ENCODE measurements at regions not wholly inside any gene's neighbourhood (a gene's known extent, or its start where the extent isn't known, plus 50 kb on each side); places are given as distances from the start of the nearest gene placed in this dataset.

DNA sequence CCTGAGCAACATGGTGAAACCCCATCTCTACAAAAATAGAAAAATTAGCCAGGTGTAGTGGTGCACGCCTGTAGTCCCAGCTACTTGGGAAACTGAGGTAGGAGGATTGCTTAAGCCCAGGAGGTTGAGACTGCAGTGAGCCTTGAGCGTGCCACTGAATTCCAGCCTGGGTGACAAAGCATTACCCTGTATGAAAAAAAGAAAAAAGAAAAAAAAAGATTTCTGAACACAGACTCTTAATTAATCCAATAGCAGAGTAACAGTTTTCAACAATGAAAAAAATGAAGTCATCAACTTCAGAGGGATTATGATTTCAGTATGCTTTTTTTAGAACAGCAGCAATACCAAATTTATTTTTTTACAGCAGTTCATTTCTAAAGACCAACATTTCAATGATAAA, 118.8 kb upstream of the TNPO1 start:
- H3K4me2 ChIP-seq (ENCODE audit: low read length) = no peak overlapping the region
- no peak overlapping the region for H3K27ac ChIP-seq (ENCODE audit: low read depth, low read length, poor library complexity, severe bottlenecking)
- no peaks in the 10 kb centered on the region for H3K79me2 ChIP-seq (ENCODE audit: insufficient read depth, low read length)
- no peaks in the 10 kb centered on the region for H3F3A ChIP-seq (ENCODE audit: insufficient read depth, low read length)
- H3K9me2 ChIP-seq (ENCODE audit: low read depth, low read length) = no peaks in the 10 kb centered on the region
- H3K9ac ChIP-seq (ENCODE audit: low read length) = no peak overlapping the region
- no peak overlapping the region for H2AFZ ChIP-seq (ENCODE audit: low read length)
- TF ChIP-seq, protein P1, sequence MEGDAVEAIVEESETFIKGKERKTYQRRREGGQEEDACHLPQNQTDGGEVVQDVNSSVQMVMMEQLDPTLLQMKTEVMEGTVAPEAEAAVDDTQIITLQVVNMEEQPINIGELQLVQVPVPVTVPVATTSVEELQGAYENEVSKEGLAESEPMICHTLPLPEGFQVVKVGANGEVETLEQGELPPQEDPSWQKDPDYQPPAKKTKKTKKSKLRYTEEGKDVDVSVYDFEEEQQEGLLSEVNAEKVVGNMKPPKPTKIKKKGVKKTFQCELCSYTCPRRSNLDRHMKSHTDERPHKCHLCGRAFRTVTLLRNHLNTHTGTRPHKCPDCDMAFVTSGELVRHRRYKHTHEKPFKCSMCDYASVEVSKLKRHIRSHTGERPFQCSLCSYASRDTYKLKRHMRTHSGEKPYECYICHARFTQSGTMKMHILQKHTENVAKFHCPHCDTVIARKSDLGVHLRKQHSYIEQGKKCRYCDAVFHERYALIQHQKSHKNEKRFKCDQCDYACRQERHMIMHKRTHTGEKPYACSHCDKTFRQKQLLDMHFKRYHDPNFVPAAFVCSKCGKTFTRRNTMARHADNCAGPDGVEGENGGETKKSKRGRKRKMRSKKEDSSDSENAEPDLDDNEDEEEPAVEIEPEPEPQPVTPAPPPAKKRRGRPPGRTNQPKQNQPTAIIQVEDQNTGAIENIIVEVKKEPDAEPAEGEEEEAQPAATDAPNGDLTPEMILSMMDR (IDR thresholded peaks at IDR 0.05; ENCODE audit: low read length) = no peak
- no peak for TF ChIP-seq EZH2 (IDR thresholded peaks at IDR 0.05; ENCODE audit: borderline replicate concordance, low read length)
- H3K36me3 ChIP-seq (ENCODE audit: insufficient read depth, low read length) = no peaks in the 10 kb centered on the region
- H3K4me1 ChIP-seq (ENCODE audit: insufficient read depth, low read length, severe bottlenecking) = no peaks in the 10 kb centered on the region
- H3K9me3 ChIP-seq (ENCODE audit: low read length) = no peaks in the 10 kb centered on the region
- no peak overlapping the region for H3K4me3 ChIP-seq (ENCODE audit: low read depth, low read length, poor library complexity, severe bottlenecking)
- no peaks in the 10 kb centered on the region for H4K20me1 ChIP-seq (ENCODE audit: insufficient read depth, low read length)
- no peaks in the 10 kb centered on the region for H3K27me3 ChIP-seq (ENCODE audit: insufficient read depth, low read length)

DNA sequence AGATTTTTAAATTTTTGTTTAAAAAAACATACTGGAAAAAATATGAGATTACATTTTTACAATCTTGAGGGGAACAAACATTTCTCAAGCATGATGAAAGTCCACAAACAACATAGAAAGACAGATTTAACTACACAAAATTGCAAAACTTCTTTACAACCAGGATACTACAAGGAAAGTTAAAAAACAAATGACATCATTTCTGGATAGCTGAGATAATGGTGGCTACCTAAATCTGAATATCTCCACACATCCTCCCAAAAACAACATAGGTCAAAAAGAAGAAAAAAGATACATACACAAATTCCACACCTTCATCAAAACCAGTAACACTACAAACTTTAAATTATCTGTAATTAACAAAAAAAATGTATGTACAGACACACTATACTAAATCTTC, 120.8 kb upstream of the TNPO1 start:
- Histone ChIP-seq H3K27me3 (ENCODE audit: insufficient read depth, low read length) (no peaks in the 10 kb centered on the region), H3K27ac (ENCODE audit: low read depth, low read length, poor library complexity, severe bottlenecking) (no peak overlapping the region), H3K4me1 (ENCODE audit: insufficient read depth, low read length, severe bottlenecking) (no peaks in the 10 kb centered on the region)

DNA sequence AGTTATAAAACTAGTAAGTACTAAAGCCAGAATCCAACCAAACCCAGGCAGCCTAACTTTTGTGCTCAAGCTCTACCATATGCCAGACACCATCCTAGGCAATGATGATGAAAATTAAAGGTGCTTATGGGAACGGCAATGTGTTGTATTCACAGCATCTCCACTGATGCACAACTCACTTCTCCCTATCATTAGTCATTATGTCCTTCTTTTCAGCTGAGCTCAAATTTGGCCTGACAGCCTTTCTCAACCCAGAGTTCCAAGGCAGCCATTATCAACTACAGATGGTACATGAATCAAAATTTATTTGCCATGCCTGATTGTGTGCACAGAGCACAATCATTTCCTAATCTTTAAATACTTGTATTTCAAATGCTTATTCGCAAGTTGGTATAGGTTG, 121.6 kb upstream of the TNPO1 start:
- TF ChIP-seq EZH2 (IDR thresholded peaks at IDR 0.05; ENCODE audit: borderline replicate concordance, low read length) = no peak
- TF ChIP-seq, protein P1 (IDR thresholded peaks at IDR 0.05; ENCODE audit: low read length) = no peak
- no peak overlapping the region for H3K9ac ChIP-seq (ENCODE audit: low read length)
- H3K4me3 ChIP-seq (ENCODE audit: low read depth, low read length, poor library complexity, severe bottlenecking) = no peak overlapping the region
- H3K27ac ChIP-seq (ENCODE audit: low read depth, low read length, poor library complexity, severe bottlenecking) = no peak overlapping the region
- H3F3A ChIP-seq (ENCODE audit: insufficient read depth, low read length) = no peaks in the 10 kb centered on the region
- no peaks in the 10 kb centered on the region for H3K9me3 ChIP-seq (ENCODE audit: low read length)
- no peaks in the 10 kb centered on the region for H3K36me3 ChIP-seq (ENCODE audit: insufficient read depth, low read length)
- H3K9me2 ChIP-seq (ENCODE audit: low read depth, low read length) = no peaks in the 10 kb centered on the region
- H4K20me1 ChIP-seq (ENCODE audit: insufficient read depth, low read length) = no peaks in the 10 kb centered on the region
- H2AFZ ChIP-seq (ENCODE audit: low read length) = no peak overlapping the region
- H3K79me2 ChIP-seq (ENCODE audit: insufficient read depth, low read length) = no peaks in the 10 kb centered on the region
- H3K4me2 ChIP-seq (ENCODE audit: low read length) = no peak overlapping the region
- no peaks in the 10 kb centered on the region for H3K4me1 ChIP-seq (ENCODE audit: insufficient read depth, low read length, severe bottlenecking)
- no peaks in the 10 kb centered on the region for H3K27me3 ChIP-seq (ENCODE audit: insufficient read depth, low read length)

More for the DNA sequence above, 120.8 kb upstream of the TNPO1 start:
- Histone ChIP-seq H3F3A (ENCODE audit: insufficient read depth, low read length) (no peaks in the 10 kb centered on the region), H4K20me1 (ENCODE audit: insufficient read depth, low read length) (no peaks in the 10 kb centered on the region), H3K36me3 (ENCODE audit: insufficient read depth, low read length) (no peaks in the 10 kb centered on the region), H2AFZ (ENCODE audit: low read length) (no peak overlapping the region), H3K9me2 (ENCODE audit: low read depth, low read length) (no peaks in the 10 kb centered on the region), H3K9me3 (ENCODE audit: low read length) (no peaks in the 10 kb centered on the region), H3K9ac (ENCODE audit: low read length) (no peak overlapping the region), H3K4me3 (ENCODE audit: low read depth, low read length, poor library complexity, severe bottlenecking) (no peak overlapping the region), H3K4me2 (ENCODE audit: low read length) (no peak overlapping the region), H3K79me2 (ENCODE audit: insufficient read depth, low read length) (no peaks in the 10 kb centered on the region)
- TF ChIP-seq, protein P1 (IDR thresholded peaks at IDR 0.05; ENCODE audit: low read length) = no peak
- TF ChIP-seq EZH2 (IDR thresholded peaks at IDR 0.05; ENCODE audit: borderline replicate concordance, low read length) = no peak

Measured in OCI-LY1 (cell line).